ENCODE measurements at regions not wholly inside any gene's neighbourhood (a gene's known extent, or its start where the extent isn't known, plus 50 kb on each side); places are given as distances from the start of the nearest gene placed in this dataset.
"Not testable (repeated sequence)": the region's sequence is repeated elsewhere in the genome, so short reads cannot be mapped to it uniquely, and the experiment has no call there.

DNA sequence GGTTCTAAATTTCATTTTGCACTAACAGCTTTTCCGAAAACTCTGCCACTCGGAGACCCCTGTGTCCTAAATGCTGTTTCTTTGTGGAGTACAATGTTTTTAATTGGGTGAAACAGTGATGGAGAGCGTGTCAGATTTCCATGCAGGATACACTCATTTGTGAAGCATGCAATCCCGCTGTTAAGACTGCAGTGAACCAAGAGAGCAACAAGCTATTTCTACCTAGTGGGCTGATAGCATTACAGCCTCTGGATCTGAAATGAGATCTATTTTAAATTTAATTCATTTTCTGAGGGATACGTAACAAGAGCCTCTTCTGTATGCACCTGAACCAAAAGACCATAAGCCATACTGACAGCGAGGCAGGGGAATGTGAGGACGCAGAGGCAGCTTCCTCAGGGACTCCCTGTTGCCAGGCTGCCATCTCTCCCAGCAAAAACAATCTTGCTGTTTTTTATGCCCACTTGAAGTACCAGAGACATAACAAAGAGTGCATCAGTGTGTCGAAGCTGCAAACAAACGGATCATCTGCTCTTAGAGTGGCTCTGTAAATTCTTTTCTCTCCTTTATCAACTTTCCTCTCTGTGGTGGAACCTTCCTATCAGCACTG, 199.9 kb upstream of the COX10 start:
- peak; percentile 9 for DNase-seq (ENCODE audit: low spot score)

DNA sequence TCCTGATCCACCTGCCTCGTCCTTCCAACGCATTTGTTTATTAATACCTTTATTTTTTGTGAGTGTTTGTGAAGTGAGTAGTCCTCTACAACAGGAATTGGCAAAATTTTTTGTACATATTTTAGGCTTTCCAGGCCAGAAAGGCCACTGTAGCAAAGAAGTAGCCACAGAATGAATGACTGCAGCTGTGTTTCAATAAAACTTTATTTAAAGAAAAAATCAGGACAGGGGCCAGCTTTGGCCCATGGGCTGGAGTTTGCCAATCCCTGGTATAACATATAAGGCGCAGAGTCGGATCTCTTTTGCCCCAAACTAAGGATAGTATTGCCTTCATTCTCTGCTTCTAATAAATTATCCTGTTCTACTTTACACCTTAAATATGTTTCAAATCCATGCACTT, 198.0 kb upstream of the COX10 start:
- no peak for DNase-seq (ENCODE audit: low spot score)

DNA sequence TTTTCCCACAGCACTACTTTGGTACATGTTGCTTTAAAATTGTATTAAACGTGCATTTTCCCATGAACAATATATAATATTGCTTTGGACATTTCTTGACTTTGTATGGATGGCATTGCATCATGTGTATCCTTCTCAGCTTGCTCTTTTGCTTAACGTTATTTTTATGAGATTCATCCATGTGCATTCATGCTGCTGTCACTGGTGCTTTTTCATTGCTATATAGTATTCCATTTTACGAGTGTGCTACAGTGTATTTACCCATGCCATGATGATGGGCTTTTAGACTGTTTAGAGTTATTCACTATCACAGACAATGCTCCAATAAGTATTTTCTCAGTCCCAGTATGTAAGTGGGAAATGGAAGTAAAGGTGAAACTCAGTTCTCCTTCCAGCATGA, 195.2 kb upstream of the COX10 start:
- no peak for DNase-seq (ENCODE audit: low spot score)

- DNase-seq (ENCODE audit: low spot score), result no peak
Measured at GRCh38 chr17:13874817-13875216, 194.5 kb upstream of the COX10 start.

GRCh38 chr17:13879961-13880466, 189.3 kb upstream of the COX10 start:
- DNase-seq (ENCODE audit: low spot score), result no peak

DNA sequence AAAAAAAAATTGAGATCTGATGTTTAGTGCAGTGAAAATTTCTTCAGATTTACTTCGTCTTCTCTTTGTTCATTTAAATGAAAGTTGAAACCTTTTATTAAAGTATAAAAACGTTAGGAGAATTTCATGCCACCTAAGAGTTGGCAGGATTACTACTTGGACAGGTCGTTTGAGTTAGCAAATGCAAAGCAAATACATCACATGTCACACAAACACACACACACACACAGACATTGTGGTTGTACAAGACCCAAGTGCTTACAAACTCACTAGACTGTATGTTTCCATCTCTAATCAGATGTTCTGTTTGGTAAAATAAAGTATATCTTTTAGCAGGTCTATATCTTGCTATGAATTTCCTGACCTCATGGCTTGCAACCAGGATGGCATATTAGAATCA, 185.6 kb upstream of the COX10 start:
- no peak for DNase-seq (ENCODE audit: low spot score)

DNA sequence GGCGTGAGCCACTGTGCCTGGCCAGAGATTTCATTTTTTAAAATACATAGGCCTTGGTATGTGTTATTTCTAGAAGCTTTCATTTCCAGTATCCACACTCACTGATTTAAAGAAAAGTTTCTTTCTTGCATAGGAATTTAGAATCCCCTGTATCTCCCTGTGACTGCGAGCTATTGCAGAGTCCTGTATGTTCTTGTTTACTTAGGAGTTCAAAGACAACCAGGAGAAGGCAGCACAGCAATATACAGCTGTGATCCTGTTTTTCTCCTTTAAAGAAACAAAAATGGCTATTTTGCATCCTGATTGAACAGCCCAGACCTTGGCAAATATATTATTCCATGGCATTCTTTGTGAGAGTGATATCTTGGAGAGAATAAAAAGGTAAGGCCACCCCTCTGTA, 185.0 kb upstream of the COX10 start:
- DNase-seq (ENCODE audit: low spot score), result no peak

DNA sequence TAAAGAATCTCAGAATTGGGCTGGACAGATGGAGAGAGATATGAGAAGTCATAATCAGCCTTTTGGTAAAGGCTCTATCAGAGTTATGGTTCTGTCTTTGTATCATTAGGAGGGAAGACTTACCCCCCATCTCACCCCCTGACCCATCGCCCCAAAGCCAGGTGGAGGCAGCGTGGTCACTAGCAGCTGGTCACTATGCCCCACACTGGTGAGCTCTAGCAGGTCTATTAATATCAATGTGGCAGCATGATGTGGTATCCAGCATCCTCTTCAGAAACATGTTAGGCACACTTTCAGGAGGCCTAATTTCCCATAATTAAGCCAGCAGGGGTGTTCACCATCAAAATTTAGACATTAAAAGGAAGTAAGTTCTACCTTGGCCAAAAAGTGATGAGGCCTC, 183.8 kb upstream of the COX10 start:
- DNase-seq (ENCODE audit: low spot score), result no peak

DNA sequence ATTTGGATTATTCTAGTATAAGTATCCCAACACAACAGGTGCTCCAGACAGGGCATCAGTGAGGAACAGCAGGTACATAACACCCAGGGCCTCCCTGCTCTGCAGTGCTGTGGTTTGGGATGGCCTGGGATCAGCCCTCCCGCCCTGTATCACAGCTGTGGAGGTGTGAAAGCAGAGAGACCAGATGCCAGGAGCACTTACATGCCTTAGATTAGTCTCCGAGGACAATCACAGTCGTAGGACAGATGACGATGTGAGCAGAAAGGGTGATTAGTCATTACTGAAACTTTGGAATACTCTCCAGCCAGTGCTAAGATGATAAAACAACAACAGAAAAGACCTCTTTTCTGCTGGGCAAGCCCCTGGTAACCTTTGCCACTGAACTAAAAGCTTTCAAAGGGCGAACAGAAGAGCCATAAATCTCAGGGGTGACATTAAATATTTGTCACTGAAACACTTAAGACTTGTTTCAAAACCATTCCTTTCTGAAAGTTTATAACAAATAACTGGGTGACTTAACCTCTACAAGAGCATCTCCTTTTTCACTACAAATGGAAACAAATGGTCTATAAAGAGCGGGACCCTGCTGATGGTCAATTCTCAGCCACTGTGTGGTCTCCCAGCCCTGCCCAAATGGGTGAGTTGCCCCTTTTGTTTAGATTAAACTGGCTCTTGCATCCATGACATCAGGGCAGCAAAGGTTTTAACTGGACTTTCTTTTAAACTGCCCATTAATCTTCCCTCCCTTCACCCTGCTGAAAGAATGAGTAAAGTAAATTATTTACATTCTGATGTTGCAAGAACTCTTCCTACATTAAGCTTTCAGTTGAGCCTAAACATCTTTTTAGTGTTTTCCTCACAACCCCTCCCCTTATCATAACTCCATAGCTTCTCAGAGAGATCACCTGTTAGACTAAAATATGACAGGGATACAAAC, 183.1 kb upstream of the COX10 start:
- no peak for DNase-seq (ENCODE audit: low spot score)

DNA sequence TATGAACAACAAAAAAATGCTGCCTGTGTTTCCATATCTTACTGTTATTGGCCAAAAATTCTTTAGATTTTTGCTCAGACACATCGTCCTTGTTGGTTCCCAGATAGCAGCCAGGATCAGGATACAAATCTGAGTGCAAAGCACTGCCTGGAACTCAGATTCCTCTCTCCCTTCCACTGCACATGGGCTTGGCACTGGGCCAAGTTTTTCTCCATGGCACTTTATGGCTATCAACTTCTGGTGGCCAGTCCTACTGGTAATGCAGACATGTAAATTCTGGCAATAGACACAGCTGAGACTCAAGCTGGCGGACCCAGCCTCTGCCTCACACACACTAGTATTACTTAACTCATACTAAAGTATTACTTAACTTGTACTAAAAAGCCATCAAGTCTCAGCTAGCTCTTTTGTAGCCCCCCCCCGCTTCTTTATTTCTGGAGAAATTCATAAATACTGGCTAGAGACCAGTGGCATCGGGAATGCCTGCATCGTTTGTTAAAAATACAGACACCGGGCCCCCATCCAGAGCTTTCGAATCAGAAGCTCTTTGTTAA, 181.2 kb upstream of the COX10 start:
- peak; percentile 3 for DNase-seq (ENCODE audit: low spot score)

GRCh38 chr17:13908971-13909370, 160.3 kb upstream of the COX10 start:
- DNase-seq (ENCODE audit: low spot score), result not testable (repeated sequence)

DNA sequence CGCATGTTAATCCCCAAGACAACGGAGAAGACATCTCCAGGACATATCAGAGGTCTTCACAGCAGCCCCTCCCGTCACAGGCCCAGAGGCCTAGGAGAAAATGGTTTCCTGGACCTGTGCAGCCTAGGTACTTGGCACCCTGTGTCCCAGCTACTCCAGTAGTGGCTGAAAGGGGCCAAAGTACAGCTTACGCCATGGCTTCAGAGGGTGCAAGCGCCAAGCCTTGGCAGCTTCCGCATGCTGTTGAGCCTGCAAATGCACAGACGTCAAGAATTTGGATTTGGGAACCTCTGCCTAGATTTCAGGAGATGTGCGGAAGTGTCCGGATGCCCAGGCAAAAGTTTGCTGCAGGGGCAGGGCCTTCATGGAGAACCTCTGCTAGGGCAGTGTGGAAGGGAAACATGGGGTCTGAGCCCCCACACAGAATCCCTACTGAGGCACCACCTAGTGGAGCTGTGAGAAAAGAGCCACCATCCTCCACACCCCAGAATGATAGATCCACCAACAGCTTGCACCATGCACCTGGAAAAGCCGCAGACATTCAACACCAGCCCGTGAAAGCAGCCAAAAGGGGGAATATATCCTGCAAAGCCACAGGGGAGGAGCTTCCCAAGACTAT, 159.3 kb upstream of the COX10 start:
- no peak for DNase-seq (ENCODE audit: low spot score)

DNA sequence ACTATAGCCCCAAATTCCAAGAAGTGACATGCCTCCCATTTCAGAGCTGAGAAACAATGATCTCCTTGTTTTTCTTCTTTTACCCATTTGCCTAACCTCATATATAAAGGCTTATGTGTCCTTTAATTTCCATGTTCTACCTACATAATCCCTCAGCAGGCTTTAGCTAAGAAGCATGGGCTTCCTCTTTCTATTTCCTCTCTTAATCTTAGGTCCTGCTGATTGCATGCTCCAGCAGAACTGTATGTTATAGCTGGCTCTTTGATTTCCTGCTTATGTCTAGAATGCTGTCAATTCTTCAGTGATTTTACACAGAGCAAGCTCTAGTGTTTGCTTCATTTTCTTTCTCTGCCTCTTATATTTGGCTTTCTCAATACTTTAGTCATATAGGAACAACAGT, 151.7 kb upstream of the COX10 start:
- no peak for DNase-seq (ENCODE audit: low spot score)

DNA sequence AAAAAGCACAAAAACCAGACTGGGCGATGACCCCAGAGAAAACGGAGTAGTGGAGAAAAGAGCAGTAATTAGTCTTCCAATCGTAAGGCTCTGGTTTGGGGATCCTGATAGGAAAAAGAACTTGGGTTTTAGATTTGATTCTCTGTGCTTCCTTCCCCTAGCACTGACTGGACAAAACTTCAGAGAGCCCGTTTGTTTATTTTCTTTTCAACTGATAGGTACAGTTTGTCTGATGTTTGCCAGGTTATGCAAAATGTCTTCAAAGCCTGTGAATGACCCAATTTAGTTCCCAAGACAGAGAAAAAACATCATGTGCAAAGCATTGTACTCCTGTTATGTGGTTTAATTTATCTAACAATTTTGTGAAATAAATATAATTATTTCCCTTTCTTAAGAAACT, 151.1 kb upstream of the COX10 start:
- DNase-seq (ENCODE audit: low spot score), result no peak

- DNase-seq (ENCODE audit: low spot score), result no peak
Measured at GRCh38 chr17:13919818-13920217, 149.5 kb upstream of the COX10 start.

DNA sequence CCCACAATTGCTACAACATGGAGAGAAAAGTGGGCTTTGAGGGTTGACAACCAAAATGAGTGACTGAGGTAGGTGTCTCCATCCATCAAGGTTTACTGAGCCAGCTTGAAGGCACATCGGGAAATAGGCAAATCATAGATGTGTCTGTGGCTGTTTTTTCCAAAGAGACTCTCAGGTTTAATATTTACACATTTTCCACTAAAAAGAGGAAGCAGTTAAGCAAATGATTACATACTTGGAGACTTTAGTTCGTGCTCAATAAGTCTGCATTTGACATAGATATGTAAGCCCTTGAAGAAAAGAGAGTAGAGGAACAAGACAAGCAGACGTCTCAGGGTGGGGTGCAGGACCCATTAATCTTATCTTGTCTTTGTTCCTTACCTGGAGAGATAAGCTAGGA, 148.9 kb upstream of the COX10 start:
- DNase-seq (ENCODE audit: low spot score), result no peak

DNA sequence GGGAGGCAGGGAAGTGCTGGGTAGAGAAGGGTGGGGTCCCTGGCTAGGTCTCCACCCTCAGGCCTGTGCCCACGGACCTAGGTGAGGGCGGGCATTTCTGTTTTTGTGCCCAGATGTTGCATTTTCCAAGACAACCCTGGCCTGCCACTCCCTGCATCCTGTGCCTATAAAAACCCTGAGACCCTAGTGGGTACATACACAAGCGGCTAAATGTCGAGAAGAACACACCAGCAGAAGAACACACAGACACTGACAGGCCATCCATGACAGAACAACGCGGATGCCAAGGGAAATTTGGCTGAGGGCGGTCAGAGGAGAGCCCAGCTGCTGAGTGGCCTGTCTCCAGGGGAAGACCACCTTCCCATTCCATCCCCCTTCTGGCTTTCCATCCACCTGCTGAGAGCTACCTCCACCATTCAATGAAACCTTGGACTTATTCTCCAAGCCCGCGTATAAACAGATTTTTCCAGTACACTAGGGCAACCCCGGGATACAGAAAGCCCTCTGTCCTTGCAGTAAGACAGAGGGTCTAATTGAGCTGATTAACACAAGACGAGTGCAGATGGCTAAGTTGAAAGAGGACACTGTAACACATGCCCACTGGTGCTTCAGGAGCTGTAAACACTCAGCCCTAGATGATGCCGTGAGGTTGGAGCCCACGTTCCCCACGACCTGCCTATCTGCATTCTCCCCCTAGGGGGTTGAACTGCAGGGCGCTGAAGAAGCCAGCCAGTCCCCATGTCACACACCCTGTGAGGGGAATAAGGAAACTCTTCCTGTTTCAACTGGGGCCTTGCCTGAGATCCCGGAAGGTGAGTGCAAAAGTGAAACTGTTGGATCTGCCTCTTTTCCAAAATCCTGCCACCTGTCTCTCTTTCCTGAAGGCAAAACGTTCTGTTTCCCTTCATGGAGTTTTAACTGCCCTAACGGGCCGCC, 147.2 kb upstream of the COX10 start:
- DNase-seq (ENCODE audit: low spot score), result no peak

- no peak for DNase-seq (ENCODE audit: low spot score)
Measured at GRCh38 chr17:13922885-13923284, 146.4 kb upstream of the COX10 start.

- DNase-seq (ENCODE audit: low spot score), result no peak
Measured at GRCh38 chr17:13925579-13925978, 143.7 kb upstream of the COX10 start.

DNA sequence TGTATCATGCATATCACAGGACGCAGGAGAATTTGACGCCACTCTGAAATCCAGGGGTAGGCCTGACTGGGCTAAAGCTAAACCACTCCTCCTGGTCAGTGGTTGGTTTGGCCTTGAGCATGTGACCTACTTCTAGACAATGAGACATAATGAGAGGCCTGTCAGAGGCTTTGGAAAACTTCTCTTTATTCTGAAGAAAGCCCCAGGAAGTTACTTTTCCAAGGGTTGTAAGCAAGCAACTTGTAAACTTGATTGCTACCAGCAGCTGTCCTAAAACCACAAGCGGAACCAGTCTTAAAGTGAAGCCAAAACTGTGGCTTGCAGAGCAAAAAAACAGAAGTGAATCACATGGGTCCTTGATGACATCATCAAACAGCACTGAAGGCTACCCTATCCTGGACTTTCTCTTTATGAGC, 138.2 kb upstream of the COX10 start:
- peak; percentile 1 for DNase-seq (ENCODE audit: low spot score)

DNA sequence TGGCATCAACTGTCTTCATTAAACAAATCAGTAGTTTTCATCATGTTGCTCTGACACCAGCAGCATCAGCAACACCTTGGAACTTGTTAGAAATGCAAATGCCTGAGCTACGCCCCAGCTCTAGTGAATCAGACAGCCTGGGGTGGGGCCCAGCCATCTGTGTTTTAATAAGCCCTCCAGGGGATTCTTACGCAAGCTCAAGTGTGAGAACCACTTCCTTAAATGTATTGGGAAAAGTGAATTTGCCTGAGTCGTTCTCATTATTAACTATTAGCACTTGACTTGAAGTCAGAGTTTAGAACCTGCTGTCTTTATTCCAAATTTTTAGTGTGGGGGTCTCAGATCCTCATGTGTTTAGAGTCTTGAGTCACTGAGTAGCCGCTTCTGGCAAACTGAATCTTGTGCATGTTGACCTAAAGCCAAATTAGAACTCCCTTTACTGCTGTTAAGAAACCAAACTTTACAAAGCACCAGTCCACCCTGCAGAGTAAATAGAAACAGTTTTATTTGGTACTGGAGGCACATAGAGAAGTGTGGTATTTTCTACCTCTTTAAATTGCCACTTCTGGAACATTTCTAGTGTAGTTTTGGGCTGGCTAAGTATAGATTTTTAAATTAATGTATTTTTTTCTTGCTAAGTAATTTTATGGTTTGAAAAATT, 137.4 kb upstream of the COX10 start:
- no peak for DNase-seq (ENCODE audit: low spot score)
